ENCODE measurements at regions not wholly inside any gene's neighbourhood (a gene's known extent, or its start where the extent isn't known, plus 50 kb on each side); places are given as distances from the start of the nearest gene placed in this dataset.

- TF ChIP-seq CTCF (IDR thresholded peaks at IDR 0.05; ENCODE audit: low read depth, low read length), result no peak
- no peak overlapping the region for H3K4me3 ChIP-seq (ENCODE audit: low read depth, low read length)
These were observed 249.1 kb downstream of the C16orf95 start for GRCh38 chr16:87067836-87068761.

- H3K4me3 ChIP-seq (ENCODE audit: low read depth, low read length), result no peak overlapping the region
- TF ChIP-seq CTCF (IDR thresholded peaks at IDR 0.05; ENCODE audit: low read depth, low read length), result no peak
These were observed 248.4 kb downstream of the C16orf95 start for GRCh38 chr16:87068762-87069150.

- no peak overlapping the region for H3K4me3 ChIP-seq (ENCODE audit: low read depth, low read length)
- TF ChIP-seq CTCF (IDR thresholded peaks at IDR 0.05; ENCODE audit: low read depth, low read length), result no peak
These were observed 246.5 kb downstream of the C16orf95 start for GRCh38 chr16:87070657-87071056.

GRCh38 chr16:87072101-87072500, 245.1 kb downstream of the C16orf95 start:
- no peak overlapping the region for H3K4me3 ChIP-seq (ENCODE audit: low read depth, low read length)
- no peak for TF ChIP-seq CTCF (IDR thresholded peaks at IDR 0.05; ENCODE audit: low read depth, low read length)

- TF ChIP-seq CTCF (IDR thresholded peaks at IDR 0.05; ENCODE audit: low read depth, low read length), result no peak
- no peak overlapping the region for H3K4me3 ChIP-seq (ENCODE audit: low read depth, low read length)
These were observed 242.4 kb downstream of the C16orf95 start for GRCh38 chr16:87074641-87075318.

- no peak for TF ChIP-seq CTCF (IDR thresholded peaks at IDR 0.05; ENCODE audit: low read depth, low read length)
- no peak overlapping the region for H3K4me3 ChIP-seq (ENCODE audit: low read depth, low read length)
These were observed 241.8 kb downstream of the C16orf95 start for GRCh38 chr16:87075319-87075860.
